Left lung (tissue), 4 donors: ENCODE measurements at regions not wholly inside any gene's neighbourhood (a gene's known extent, or its start where the extent isn't known, plus 50 kb on each side); places are given as distances from the start of the nearest gene placed in this dataset.

Experiments
- ATAC-seq: fragments of 200-7000 bp; cut with Tn5 transposase; one replicate; pipeline ENCODE4 v1.9.1; 2020; ENCODE audit warnings: moderate library complexity
- DNase-seq, 4 donors: peaks; one replicate each; pipeline ENCODE4 v3.0.0-alpha.2; 2013 to 2020
- H3K27ac ChIP-seq, 2 donors: fragments of 200-600 bp; sonication (generic) in 1 of 2; one replicate each; pipeline versions ENCODE4 v1.5.0 to v1.8.0; 2020 to 2021
- H3K27me3 ChIP-seq, 2 donors: fragments of 200-600 bp; sonication (generic) in 1 of 2; one replicate each; pipeline versions ENCODE4 v1.5.0 to v1.8.0; 2020 to 2021
- H3K36me3 ChIP-seq, 2 donors: fragments of 200-600 bp; sonication (generic) in 1 of 2; one replicate each; pipeline versions ENCODE4 v1.5.0 to v1.8.0; 2020 to 2021
- H3K4me1 ChIP-seq, 2 donors: fragments of 200-600 bp; one replicate each; pipeline ENCODE4 v1.8.0; 2021
- H3K4me3 ChIP-seq, 2 donors: fragments of 200-600 bp; sonication (generic) in 1 of 2; one replicate each; pipeline versions ENCODE4 v1.5.0 to v1.8.0; 2020 to 2021; ENCODE audit warnings: mild to moderate bottlenecking in 1 of 2
- H3K9me3 ChIP-seq, 2 donors: fragments of 200-600 bp; sonication (generic) in 1 of 2; one replicate each; pipeline versions ENCODE4 v1.5.0 to v1.8.0; 2020 to 2021
- intact Hi-C, 2 donors: fragments of 100-400 bp; cut with DNase I; formaldehyde crosslinking; loops; one replicate each; pipeline versions ENCODE4 v1.11.2 to v1.14.2; 2022
- TF ChIP-seq, protein P1 (sequence below), 2 donors: fragments of 200-600 bp; sonication (generic) in 1 of 2; IDR thresholded peaks; one replicate each; pipeline versions ENCODE4 v1.5.0 to v1.8.0; 2021; ENCODE audit warnings: antibody characterized with exemption in 2 of 2
- donor health status: DM: no; HTN: yes; CAD: no.
- donor health status: DM: no; HTN: no; CAD: no.

DNA sequence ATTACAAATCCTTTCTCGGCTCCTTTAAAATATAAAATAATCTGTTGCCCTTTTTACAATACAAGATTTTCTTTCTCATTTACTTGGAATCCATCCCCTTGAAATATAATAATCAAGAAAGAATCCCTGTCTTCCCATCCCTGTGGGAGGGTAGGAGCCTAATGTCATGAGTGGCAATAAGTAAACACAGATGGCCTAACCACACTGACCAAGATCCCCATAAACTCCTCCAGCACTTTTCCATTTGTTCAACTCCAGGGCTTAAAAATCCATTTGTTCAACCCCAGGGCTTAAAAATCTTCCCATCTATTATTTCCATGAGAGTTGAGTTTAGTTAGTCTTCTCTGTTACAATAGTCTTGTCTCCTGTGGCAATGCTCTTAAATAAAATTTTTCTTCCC lies 297.6 kb downstream of the CDH7 start:
- ATAC-seq (no peak), DNase-seq (no peak)
- Histone ChIP-seq H3K36me3 (no peaks in the 10 kb centered on the region), H3K4me1 (no peaks in the 10 kb centered on the region), H3K27ac (no peak overlapping the region), H3K27me3 (no peaks in the 10 kb centered on the region), H3K9me3 (no peaks in the 10 kb centered on the region), H3K4me3 (no peak overlapping the region)
- TF ChIP-seq, protein P1, sequence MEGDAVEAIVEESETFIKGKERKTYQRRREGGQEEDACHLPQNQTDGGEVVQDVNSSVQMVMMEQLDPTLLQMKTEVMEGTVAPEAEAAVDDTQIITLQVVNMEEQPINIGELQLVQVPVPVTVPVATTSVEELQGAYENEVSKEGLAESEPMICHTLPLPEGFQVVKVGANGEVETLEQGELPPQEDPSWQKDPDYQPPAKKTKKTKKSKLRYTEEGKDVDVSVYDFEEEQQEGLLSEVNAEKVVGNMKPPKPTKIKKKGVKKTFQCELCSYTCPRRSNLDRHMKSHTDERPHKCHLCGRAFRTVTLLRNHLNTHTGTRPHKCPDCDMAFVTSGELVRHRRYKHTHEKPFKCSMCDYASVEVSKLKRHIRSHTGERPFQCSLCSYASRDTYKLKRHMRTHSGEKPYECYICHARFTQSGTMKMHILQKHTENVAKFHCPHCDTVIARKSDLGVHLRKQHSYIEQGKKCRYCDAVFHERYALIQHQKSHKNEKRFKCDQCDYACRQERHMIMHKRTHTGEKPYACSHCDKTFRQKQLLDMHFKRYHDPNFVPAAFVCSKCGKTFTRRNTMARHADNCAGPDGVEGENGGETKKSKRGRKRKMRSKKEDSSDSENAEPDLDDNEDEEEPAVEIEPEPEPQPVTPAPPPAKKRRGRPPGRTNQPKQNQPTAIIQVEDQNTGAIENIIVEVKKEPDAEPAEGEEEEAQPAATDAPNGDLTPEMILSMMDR (IDR thresholded peaks at IDR 0.05), result no peak
- intact Hi-C loops, result no loop called here

DNA sequence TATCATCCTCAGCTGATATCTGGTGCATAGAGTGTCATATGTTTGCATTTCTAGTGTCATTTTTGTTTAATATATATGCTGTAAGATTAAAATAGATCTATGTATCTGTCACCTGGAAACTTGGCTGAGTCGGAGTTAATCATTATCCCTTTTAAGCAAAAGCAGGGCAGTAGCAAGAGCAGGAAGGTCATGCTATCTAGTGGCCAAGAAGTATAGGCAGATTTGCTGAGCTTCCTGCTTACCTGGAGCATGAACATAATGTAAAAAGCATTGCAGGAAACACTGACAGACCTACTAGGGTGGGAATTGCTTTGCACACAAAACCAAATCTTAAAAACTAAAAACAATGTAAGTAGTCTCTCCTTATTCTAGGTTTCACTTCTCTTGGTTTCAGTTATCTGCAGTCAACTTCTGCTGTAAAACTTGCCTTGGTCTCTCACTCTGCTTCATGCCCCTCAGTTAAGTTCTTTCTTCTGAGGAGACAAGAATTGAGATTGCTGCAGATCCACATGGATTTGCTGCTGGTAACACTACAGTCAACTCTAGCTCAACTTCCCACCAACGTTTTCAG lies 295.3 kb downstream of the CDH7 start:
- ATAC-seq, result no peak
- TF ChIP-seq, protein P1 (IDR thresholded peaks at IDR 0.05), result no peak
- no peaks in the 10 kb centered on the region for H3K9me3 ChIP-seq
- H3K4me3 ChIP-seq, result no peak overlapping the region
- peak in 1 of 4 donors; percentile 4 for DNase-seq
- H3K27ac ChIP-seq, result no peak overlapping the region
- H3K4me1 ChIP-seq, result no peaks in the 10 kb centered on the region
- no peaks in the 10 kb centered on the region for H3K36me3 ChIP-seq
- intact Hi-C loops, result no loop called here
- H3K27me3 ChIP-seq, result no peaks in the 10 kb centered on the region

DNA sequence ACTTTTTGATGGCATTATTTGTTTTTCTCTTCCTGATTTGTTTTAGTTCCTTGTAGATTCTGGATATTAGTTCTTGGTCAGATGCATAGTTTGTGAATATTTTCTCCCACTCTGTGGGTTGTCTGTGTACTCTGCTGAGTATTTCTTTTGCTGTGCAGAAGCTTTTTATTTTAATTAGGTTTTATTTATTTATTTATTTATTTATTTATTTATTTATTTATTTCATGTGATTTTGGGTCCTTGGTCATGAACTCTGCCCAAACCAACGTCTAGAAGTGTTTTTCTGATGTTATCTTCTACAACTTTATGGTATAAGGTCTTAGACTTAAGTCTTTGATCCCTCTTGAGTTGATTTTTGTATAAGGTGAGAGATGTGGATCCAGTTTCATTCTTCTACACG lies 292.2 kb downstream of the CDH7 start:
- DNase-seq, result no peak
- Histone ChIP-seq H3K4me1 (no peaks in the 10 kb centered on the region), H3K36me3 (no peaks in the 10 kb centered on the region), H3K27me3 (no peaks in the 10 kb centered on the region), H3K27ac (no peak overlapping the region), H3K9me3 (peaks cover 0 to 2% of the 10 kb centered on the region in 2 donors), H3K4me3 (no peak overlapping the region)
- no peak for ATAC-seq
- intact Hi-C loops, result no loop called here
- TF ChIP-seq, protein P1 (IDR thresholded peaks at IDR 0.05), result no peak

DNA sequence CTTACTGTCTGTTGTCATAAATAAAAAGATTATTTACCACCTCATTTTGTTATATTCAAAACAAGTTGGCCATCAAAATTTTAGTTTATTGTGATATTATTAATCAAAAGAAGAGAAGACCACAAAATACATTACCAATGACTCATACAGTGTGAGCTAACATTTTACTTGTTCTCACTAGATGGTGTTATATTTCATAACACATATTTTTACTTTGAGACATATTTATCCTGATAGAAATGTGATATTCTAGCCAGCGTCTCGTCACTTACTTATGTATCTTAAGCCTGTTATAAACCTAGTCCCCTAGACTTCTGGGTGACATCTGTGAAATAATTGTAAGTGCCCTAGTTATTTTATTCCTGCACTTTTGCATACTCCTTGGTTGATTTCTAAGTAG lies 263.2 kb downstream of the CDH7 start:
- H3K9me3 ChIP-seq, result peaks cover 0 to 7% of the 10 kb centered on the region in 2 donors
- no peaks in the 10 kb centered on the region for H3K4me1 ChIP-seq
- no peak for DNase-seq
- intact Hi-C loops, result no loop called here
- ATAC-seq, result no peak
- no peaks in the 10 kb centered on the region for H3K36me3 ChIP-seq
- H3K4me3 ChIP-seq, result no peak overlapping the region
- TF ChIP-seq, protein P1 (IDR thresholded peaks at IDR 0.05), result no peak
- H3K27me3 ChIP-seq, result no peaks in the 10 kb centered on the region
- H3K27ac ChIP-seq, result no peak overlapping the region

DNA sequence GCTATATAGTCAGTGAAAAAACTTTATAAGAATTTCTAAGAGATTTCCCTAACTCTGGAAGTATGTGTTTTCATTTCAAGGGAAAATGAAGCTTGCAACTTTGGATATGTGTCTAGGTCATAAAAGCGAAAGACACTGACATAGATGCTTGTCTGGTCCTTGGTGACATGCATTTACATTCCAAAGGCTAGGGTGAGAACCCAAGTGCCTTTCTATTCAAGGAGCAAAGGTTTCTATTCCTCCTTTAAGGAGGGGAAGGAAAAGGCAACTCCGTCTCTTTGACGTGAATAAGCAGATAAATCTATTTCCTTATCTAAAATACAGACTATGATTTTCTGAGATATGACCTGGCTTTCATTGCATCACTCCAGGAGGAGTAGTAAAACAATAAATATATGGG lies 261.1 kb downstream of the CDH7 start:
- H3K4me1 ChIP-seq, result no peaks in the 10 kb centered on the region
- ATAC-seq, result no peak
- H3K9me3 ChIP-seq, result peaks cover 0 to 7% of the 10 kb centered on the region in 2 donors
- intact Hi-C loops, result no loop called here
- H3K27ac ChIP-seq, result no peak overlapping the region
- no peak for DNase-seq
- no peaks in the 10 kb centered on the region for H3K27me3 ChIP-seq
- H3K4me3 ChIP-seq, result no peak overlapping the region
- no peaks in the 10 kb centered on the region for H3K36me3 ChIP-seq
- TF ChIP-seq, protein P1 (IDR thresholded peaks at IDR 0.05), result no peak
